C4-2B (cell line): ENCODE measurements at regions not wholly inside any gene's neighbourhood (a gene's known extent, or its start where the extent isn't known, plus 50 kb on each side); places are given as distances from the start of the nearest gene placed in this dataset.

Experiments
- ZFX ChIP-seq: fragments of 450-650 bp; IDR thresholded peaks from 2 replicates; pipeline ENCODE4 v1.6.1; 2017
- TF ChIP-seq, protein P1 (sequence below): fragments of 450-650 bp; conservative IDR thresholded peaks from 2 replicates; pipeline ENCODE4 v1.5.1; 2017; ENCODE audit warnings: mild to moderate bottlenecking

DNA sequence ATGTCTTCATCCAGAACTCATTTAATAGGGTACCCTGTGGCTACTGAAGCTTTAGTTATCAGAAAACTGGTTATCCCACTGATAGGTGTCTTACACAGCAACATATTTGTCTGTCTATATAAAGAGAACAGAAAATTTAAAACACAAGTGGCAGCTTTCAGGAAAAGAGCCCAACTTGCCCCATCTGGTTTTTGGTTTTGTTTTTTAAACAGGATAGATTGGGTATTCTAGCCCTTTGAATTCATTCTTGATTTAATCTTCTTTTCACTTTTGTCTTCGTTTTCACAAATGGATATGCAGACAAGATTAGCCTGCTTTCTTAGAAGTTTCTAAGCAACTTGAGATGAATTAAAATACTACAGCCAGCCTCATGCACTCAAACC, 91.3 kb downstream of the KLF6 start:
- TF ChIP-seq, protein P1, sequence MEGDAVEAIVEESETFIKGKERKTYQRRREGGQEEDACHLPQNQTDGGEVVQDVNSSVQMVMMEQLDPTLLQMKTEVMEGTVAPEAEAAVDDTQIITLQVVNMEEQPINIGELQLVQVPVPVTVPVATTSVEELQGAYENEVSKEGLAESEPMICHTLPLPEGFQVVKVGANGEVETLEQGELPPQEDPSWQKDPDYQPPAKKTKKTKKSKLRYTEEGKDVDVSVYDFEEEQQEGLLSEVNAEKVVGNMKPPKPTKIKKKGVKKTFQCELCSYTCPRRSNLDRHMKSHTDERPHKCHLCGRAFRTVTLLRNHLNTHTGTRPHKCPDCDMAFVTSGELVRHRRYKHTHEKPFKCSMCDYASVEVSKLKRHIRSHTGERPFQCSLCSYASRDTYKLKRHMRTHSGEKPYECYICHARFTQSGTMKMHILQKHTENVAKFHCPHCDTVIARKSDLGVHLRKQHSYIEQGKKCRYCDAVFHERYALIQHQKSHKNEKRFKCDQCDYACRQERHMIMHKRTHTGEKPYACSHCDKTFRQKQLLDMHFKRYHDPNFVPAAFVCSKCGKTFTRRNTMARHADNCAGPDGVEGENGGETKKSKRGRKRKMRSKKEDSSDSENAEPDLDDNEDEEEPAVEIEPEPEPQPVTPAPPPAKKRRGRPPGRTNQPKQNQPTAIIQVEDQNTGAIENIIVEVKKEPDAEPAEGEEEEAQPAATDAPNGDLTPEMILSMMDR, result no peak
- no peak for TF ChIP-seq ZFX
